ENCODE measurements at regions not wholly inside any gene's neighbourhood (a gene's known extent, or its start where the extent isn't known, plus 50 kb on each side); places are given as distances from the start of the nearest gene placed in this dataset.

GRCh38 chr6:41471064-41471895, 74.9 kb upstream of the FOXP4 start (continued):
- TF ChIP-seq RCOR1 (IDR thresholded peaks at IDR 0.05; ENCODE audit: insufficient replicate concordance, low read length) = no peak

- intact Hi-C loops (cut with micrococcal nuclease) = no loop called here
- no peak overlapping the region for H2BK20ac ChIP-seq (ENCODE audit: low read depth, low read length)
- H3K23ac ChIP-seq (ENCODE audit: low read depth, low read length) = no peak overlapping the region
- H3K18ac ChIP-seq (ENCODE audit: low read depth, low read length) = no peak overlapping the region
- H3K4ac ChIP-seq (ENCODE audit: low read depth, low read length) = no peak overlapping the region
- no peak overlapping the region for H4K91ac ChIP-seq (ENCODE audit: insufficient read depth, low read depth, low read length)
- H4K5ac ChIP-seq (ENCODE audit: low read depth, low read length) = no peak overlapping the region
- dilution Hi-C loops (cut with HindIII; ENCODE audit: low sequenced_read_pairs, unreplicated experiment) = no loop called here
- H2BK120ac ChIP-seq (ENCODE audit: low read depth, low read length) = no peak overlapping the region
- no peak overlapping the region for H3K56ac ChIP-seq (ENCODE audit: extremely low read depth, insufficient read depth, low read length)
- H4K8ac ChIP-seq (ENCODE audit: low read depth in 2 of 2, low read length in 2 of 2) = no peak overlapping the region
- no peak overlapping the region for H3K4me2 ChIP-seq (ENCODE audit: low read depth, low read length)
- H3K9ac ChIP-seq (ENCODE audit: low read depth, low read length) = no peak overlapping the region
- H3K36me3 ChIP-seq (ENCODE audit: control insufficient read depth, insufficient read depth, low read length) = no peaks in the 10 kb centered on the region
- ATAC-seq (ENCODE audit: low read depth) = no peak
- ChIA-PET CTCF (no interaction called here), POLR2A (ENCODE audit: unreplicated experiment) (no interaction called here)
- no peak overlapping the region for H2AFZ ChIP-seq (replicated peaks; ENCODE audit: low read length, poor library complexity)
- no peak overlapping the region for H2AK9ac ChIP-seq (replicated peaks; ENCODE audit: low read depth, low read length, poor library complexity)
- no peak overlapping the region for H3K27ac ChIP-seq (ENCODE audit: insufficient read depth, low read length)
- 0 out of 2 replicates have a peak, but pooled peaks cover 2% of the 10 kb centered on the region for H3K4me1 ChIP-seq (ENCODE audit: control insufficient read depth, insufficient read depth, low read length)
- in situ Hi-C loops (cut with MboI; ENCODE audit: low sequenced_read_pairs) = no loop called here
- H3K9me1 ChIP-seq (ENCODE audit: insufficient read depth, low read length) = no peaks in the 10 kb centered on the region
- no peaks in the 10 kb centered on the region; the same call in 1 of the 2 replicates for H3K9me3 ChIP-seq (ENCODE audit: control insufficient read depth, insufficient read depth, low read length)
- DNase-seq = no peak
- no peaks in the 10 kb centered on the region; the same call in 1 of the 2 replicates for H4K20me1 ChIP-seq (ENCODE audit: insufficient read depth, low read length)
- no peak for TF ChIP-seq RAD21 (IDR thresholded peaks at IDR 0.05; ENCODE audit: low read length)
- TF ChIP-seq CEBPB (IDR thresholded peaks at IDR 0.05; ENCODE audit: low read depth, low read length) = no peak
- no peak overlapping the region for H2AK5ac ChIP-seq (ENCODE audit: low read depth, low read length)
- no peak overlapping the region for H2BK15ac ChIP-seq (ENCODE audit: low read depth, low read length)
- no TSS peak for BruUV-seq (replicated peaks)
- WGBS, 2 experiments (ENCODE audit: extremely low coverage in 2 of 2, insufficient read length in 1 of 2) = 86% methylated on average over 2 of the region's 8 CpGs; no CpG with 5 or more reads in 1 of the 2 experiments
- no peaks in the 10 kb centered on the region for H3K79me1 ChIP-seq (ENCODE audit: low read depth in 1 of 2, low read length in 2 of 2)
- peaks cover 48% of the 10 kb centered on the region for H3K27me3 ChIP-seq (ENCODE audit: control insufficient read depth, insufficient read depth, low read length)
- H2BK5ac ChIP-seq (ENCODE audit: low read depth, low read length, poor library complexity, severe bottlenecking) = no peak overlapping the region
- H3K4me3 ChIP-seq (ENCODE audit: insufficient read depth, low read depth, low read length) = no peak overlapping the region
- H3K14ac ChIP-seq (replicated peaks; ENCODE audit: low read depth, low read length) = no peak overlapping the region
Measured at GRCh38 chr6:41474213-41474933, 71.8 kb upstream of the FOXP4 start.

All from IMR-90 (cell line).